Keratinocyte (primary cell): ENCODE measurements at regions not wholly inside any gene's neighbourhood (a gene's known extent, or its start where the extent isn't known, plus 50 kb on each side); places are given as distances from the start of the nearest gene placed in this dataset.

Experiments used
- CTCF ChIP-seq, 3 experiments: IDR thresholded peaks in 1 of 3; conservative IDR thresholded peaks in 1 of 3; optimal IDR thresholded peaks in 1 of 3; 2 replicates in 2 of 3; 3 replicates in 1 of 3; pipeline versions ENCODE3 to v1.5.1; 2011; ENCODE audit warnings: low read length in 3 of 3, mild to moderate bottlenecking in 3 of 3, moderate library complexity in 2 of 3, control low read depth in 1 of 3, inconsistent platforms in 1 of 3; ENCODE audit not compliant: insufficient read depth in 2 of 3; ENCODE audit errors: extremely low read depth in 1 of 3
- EZH2 ChIP-seq: IDR thresholded peaks from one replicate; pipeline ENCODE4 v1.6.1; 2012; ENCODE audit warnings: inconsistent platforms, mild to moderate bottlenecking, low read length, moderate library complexity

GRCh38 chr3:80929576-80929975, 831.9 kb downstream of the GBE1 start:
- TF ChIP-seq CTCF (optimal IDR thresholded peaks at IDR 0.05 in 1 of 3, IDR thresholded peaks at IDR 0.05 in 1 of 3, conservative IDR thresholded peaks at IDR 0.05 in 1 of 3; ENCODE audit: extremely low read depth in 1 of 3, insufficient read depth in 2 of 3, low read length in 3 of 3) (no peak), EZH2 (no peak)
